MM.1S (cell line): ENCODE measurements at regions not wholly inside any gene's neighbourhood (a gene's known extent, or its start where the extent isn't known, plus 50 kb on each side); places are given as distances from the start of the nearest gene placed in this dataset.

Source experiments
- DNase-seq: peaks from one replicate; pipeline ENCODE4 v3.0.0-alpha.2; 2015
- H2AFZ ChIP-seq: fragments of 300-600 bp; sonication (generic); 2 replicates; pipeline ENCODE4 v1.6.0; 2016; ENCODE audit warnings: antibody characterized with exemption, low read length
- H3F3A ChIP-seq: fragments of 300-600 bp; sonication (generic); 2 replicates; pipeline ENCODE4 v1.6.1; 2016; ENCODE audit warnings: mild to moderate bottlenecking, antibody characterized with exemption, low read length, moderate library complexity, mixed read lengths; ENCODE audit not compliant: insufficient read depth
- H3K27ac ChIP-seq: fragments of 300-600 bp; sonication (generic); 2 replicates; pipeline ENCODE4 v1.5.1; 2016; ENCODE audit warnings: mild to moderate bottlenecking, low read length
- H3K27me3 ChIP-seq: fragments of 300-600 bp; sonication (generic); replicated peaks from 2 replicates; pipeline ENCODE4 v1.6.0; 2016; ENCODE audit warnings: low read length; ENCODE audit not compliant: insufficient read depth
- H3K36me3 ChIP-seq: fragments of 300-600 bp; sonication (generic); replicated peaks from 2 replicates; pipeline ENCODE4 v1.6.1; 2016; ENCODE audit warnings: mild to moderate bottlenecking, low read length, mixed read lengths; ENCODE audit not compliant: insufficient read depth
- H3K4me1 ChIP-seq: fragments of 300-600 bp; sonication (generic); 2 replicates; pipeline ENCODE4 v1.6.1; 2016; ENCODE audit warnings: low read length, mixed read lengths
- H3K4me2 ChIP-seq: fragments of 300-600 bp; sonication (generic); 2 replicates; pipeline ENCODE4 v1.6.0; 2016; ENCODE audit warnings: low read depth, low read length
- H3K4me3 ChIP-seq: fragments of 300-600 bp; sonication (generic); 2 replicates; pipeline ENCODE4 v1.5.1; 2016; ENCODE audit warnings: low read length, mixed read lengths
- H3K79me2 ChIP-seq: fragments of 300-600 bp; sonication (generic); 2 replicates; pipeline ENCODE4 v1.6.1; 2016; ENCODE audit warnings: mixed run types, low read length, mixed read lengths
- H3K9ac ChIP-seq: fragments of 300-600 bp; sonication (generic); 2 replicates; pipeline ENCODE4 v1.6.1; 2016; ENCODE audit warnings: low read length, mixed read lengths
- H3K9me2 ChIP-seq: fragments of 300-600 bp; sonication (generic); replicated peaks from 2 replicates; pipeline ENCODE4 v1.6.1; 2016; ENCODE audit warnings: mild to moderate bottlenecking, low read length, mixed read lengths; ENCODE audit not compliant: insufficient read depth
- H3K9me3 ChIP-seq: fragments of 300-600 bp; sonication (generic); replicated peaks from 2 replicates; pipeline ENCODE4 v1.6.1; 2016; ENCODE audit warnings: mild to moderate bottlenecking, low read length, mixed read lengths; ENCODE audit not compliant: insufficient read depth
- H4K20me1 ChIP-seq: fragments of 300-600 bp; sonication (generic); 2 replicates; pipeline ENCODE4 v1.6.1; 2016; ENCODE audit warnings: mild to moderate bottlenecking, low read length, moderate library complexity, mixed read lengths; ENCODE audit not compliant: insufficient read depth
- CTCF ChIP-seq: fragments of 300-600 bp; sonication (generic); IDR thresholded peaks from 2 replicates; pipeline ENCODE4 v1.5.1; 2016; ENCODE audit warnings: antibody characterized with exemption, low read length, mixed read lengths
- EZH2 ChIP-seq: fragments of 300-600 bp; sonication (generic); optimal IDR thresholded peaks from 2 replicates; pipeline ENCODE3; 2017; ENCODE audit warnings: low read depth, mild to moderate bottlenecking, antibody characterized with exemption, low read length, mixed read lengths
- EZH2phosphoT487 ChIP-seq: fragments of 300-600 bp; sonication (generic); IDR thresholded peaks from 2 replicates; pipeline ENCODE4 v1.6.1; 2018; ENCODE audit warnings: antibody characterized with exemption, low read length

- TF ChIP-seq EZH2 (no peak), CTCF (no peak), EZH2phosphoT487 (no peak)
- Histone ChIP-seq H3K4me1 (no peaks in the 10 kb centered on the region), H2AFZ (no peak overlapping the region), H3K79me2 (no peaks in the 10 kb centered on the region), H3F3A (no peaks in the 10 kb centered on the region), H3K4me3 (no peak overlapping the region), H3K9me3 (no peaks in the 10 kb centered on the region), H3K27me3 (no peaks in the 10 kb centered on the region), H3K36me3 (no peaks in the 10 kb centered on the region), H4K20me1 (no peaks in the 10 kb centered on the region), H3K9ac (no peak overlapping the region), H3K27ac (no peak overlapping the region), H3K9me2 (no peaks in the 10 kb centered on the region), H3K4me2 (no peak overlapping the region)
- no peak for DNase-seq
Measured at GRCh38 chr18:41875094-41875780, 79.8 kb upstream of the PIK3C3 start.

GRCh38 chr18:41873730-41874129 lies 81.3 kb upstream of the PIK3C3 start:
- Histone ChIP-seq H3K4me1 (no peaks in the 10 kb centered on the region), H2AFZ (no peak overlapping the region), H3K9ac (no peak overlapping the region), H3K9me2 (no peaks in the 10 kb centered on the region), H3K4me2 (no peak overlapping the region), H4K20me1 (no peaks in the 10 kb centered on the region), H3F3A (no peaks in the 10 kb centered on the region), H3K4me3 (no peak overlapping the region), H3K27me3 (no peaks in the 10 kb centered on the region), H3K27ac (no peak overlapping the region), H3K36me3 (no peaks in the 10 kb centered on the region), H3K9me3 (no peaks in the 10 kb centered on the region), H3K79me2 (no peaks in the 10 kb centered on the region)
- no peak for DNase-seq
- TF ChIP-seq EZH2phosphoT487 (no peak), CTCF (no peak), EZH2 (no peak)

- Histone ChIP-seq H4K20me1 (no peaks in the 10 kb centered on the region), H2AFZ (no peak overlapping the region), H3K27me3 (no peaks in the 10 kb centered on the region), H3K79me2 (no peaks in the 10 kb centered on the region), H3K4me1 (no peaks in the 10 kb centered on the region), H3K4me3 (no peak overlapping the region), H3K36me3 (no peaks in the 10 kb centered on the region), H3K27ac (no peak overlapping the region), H3F3A (no peaks in the 10 kb centered on the region), H3K9me3 (no peaks in the 10 kb centered on the region), H3K4me2 (no peak overlapping the region), H3K9me2 (no peaks in the 10 kb centered on the region), H3K9ac (no peak overlapping the region)
- no peak for TF ChIP-seq EZH2phosphoT487
- no peak for DNase-seq
Measured at GRCh38 chr18:41872206-41872605, 82.8 kb upstream of the PIK3C3 start.

- H3K27ac ChIP-seq = no peak overlapping the region
- no peak overlapping the region for H3K4me2 ChIP-seq
- H3K9me3 ChIP-seq = no peaks in the 10 kb centered on the region
- no peak overlapping the region for H3K9ac ChIP-seq
- H2AFZ ChIP-seq = no peak overlapping the region
- no peaks in the 10 kb centered on the region for H3K36me3 ChIP-seq
- TF ChIP-seq EZH2 (no peak), EZH2phosphoT487 (no peak), CTCF (no peak)
- H3K27me3 ChIP-seq = no peaks in the 10 kb centered on the region
- no peaks in the 10 kb centered on the region for H3K9me2 ChIP-seq
- no peak overlapping the region for H3K4me3 ChIP-seq
- H3F3A ChIP-seq = no peaks in the 10 kb centered on the region
- no peaks in the 10 kb centered on the region for H4K20me1 ChIP-seq
- H3K79me2 ChIP-seq = no peaks in the 10 kb centered on the region
- no peak for DNase-seq
- no peaks in the 10 kb centered on the region for H3K4me1 ChIP-seq
Measured at GRCh38 chr18:41871229-41872000, 83.6 kb upstream of the PIK3C3 start.
